DND-41 (cell line): ENCODE measurements at regions not wholly inside any gene's neighbourhood (a gene's known extent, or its start where the extent isn't known, plus 50 kb on each side); places are given as distances from the start of the nearest gene placed in this dataset.
"Not testable (repeated sequence)": the region's sequence is repeated elsewhere in the genome, so short reads cannot be mapped to it uniquely, and the experiment has no call there.

ENCODE experiments used
- ATAC-seq: fragments of 200-7000 bp; cut with Tn5 transposase; 3 replicates; pipeline ENCODE4 v1.9.1; 2021; ENCODE audit warnings: low read depth; ENCODE audit not compliant: insufficient read depth
- DNase-seq: peaks from one replicate; pipeline ENCODE4 v3.0.0-alpha.2; 2020
- H2AFZ ChIP-seq: 2 replicates; pipeline ENCODE4 v1.6.0; 2012; ENCODE audit warnings: low read depth, low read length
- H3K27ac ChIP-seq: 2 replicates; pipeline ENCODE4 v1.5.1; 2012; ENCODE audit warnings: low read length, inconsistent platforms
- H3K27me3 ChIP-seq: fragments of 200-600 bp; sonication (generic); 2 replicates; pipeline ENCODE4 v1.6.0; 2012; ENCODE audit warnings: low read length, mild to moderate bottlenecking, inconsistent platforms; ENCODE audit not compliant: insufficient read depth, poor library complexity
- H3K36me3 ChIP-seq: 2 replicates; pipeline ENCODE4 v1.5.1; 2012; ENCODE audit warnings: low read length, inconsistent platforms; ENCODE audit not compliant: insufficient read depth
- H3K4me1 ChIP-seq: 2 replicates; pipeline ENCODE4 v1.5.1; 2012; ENCODE audit warnings: mild to moderate bottlenecking, low read length; ENCODE audit not compliant: insufficient read depth
- H3K4me2 ChIP-seq: 2 replicates; pipeline ENCODE4 v1.6.0; 2012; ENCODE audit warnings: mild to moderate bottlenecking, moderate library complexity, low read length, inconsistent platforms; ENCODE audit not compliant: insufficient read depth
- H3K4me3 ChIP-seq, 2 experiments: fragments of 200-600 bp in 1 of 2; shearing (Covaris generic) in 1 of 2; 2 replicates each; pipeline ENCODE4 v1.5.1; 2012 to 2016; ENCODE audit warnings: inconsistent platforms in 2 of 2, low read length in 2 of 2, mild to moderate bottlenecking in 2 of 2, low read depth in 1 of 2, moderate library complexity in 1 of 2
- H3K79me2 ChIP-seq: 2 replicates; pipeline ENCODE4 v1.6.0; 2012; ENCODE audit warnings: low read length, inconsistent platforms; ENCODE audit not compliant: insufficient read depth
- H3K9ac ChIP-seq: 2 replicates; pipeline ENCODE4 v1.6.0; 2012; ENCODE audit warnings: low read depth, mild to moderate bottlenecking, inconsistent platforms, low read length, moderate library complexity
- H3K9me3 ChIP-seq: 2 replicates; pipeline ENCODE4 v1.5.1; 2012; ENCODE audit warnings: low read length, moderate library complexity, mild to moderate bottlenecking, inconsistent platforms; ENCODE audit not compliant: insufficient read depth, severe bottlenecking
- H4K20me1 ChIP-seq: 2 replicates; pipeline ENCODE4 v1.6.0; 2012; ENCODE audit warnings: low read length; ENCODE audit not compliant: insufficient read depth
- CTCF ChIP-seq: IDR thresholded peaks from 2 replicates; pipeline ENCODE4 v1.5.1; 2012; ENCODE audit warnings: borderline replicate concordance, low read length, moderate library complexity, mild to moderate bottlenecking; ENCODE audit not compliant: poor library complexity, severe bottlenecking; ENCODE audit errors: extremely low read depth
- EZH2 ChIP-seq: IDR thresholded peaks from 3 replicates; pipeline ENCODE4 v1.6.1; 2012; ENCODE audit warnings: borderline replicate concordance, low read depth, mild to moderate bottlenecking, moderate library complexity, low read length, inconsistent platforms; ENCODE audit not compliant: severe bottlenecking

- DNase-seq, result no peak
- ATAC-seq, result no peak
Observed at GRCh38 chr4:115515366-115515765, 401.9 kb upstream of the NDST4 start.

GRCh38 chr4:115514675-115515074 lies 401.3 kb upstream of the NDST4 start:
- no peaks in the 10 kb centered on the region for H4K20me1 ChIP-seq
- DNase-seq (no peak), ATAC-seq (no peak)
- no peak overlapping the region for H3K4me3 ChIP-seq
- H3K27me3 ChIP-seq, result no peaks in the 10 kb centered on the region
- no peak overlapping the region for H3K4me2 ChIP-seq
- no peak overlapping the region for H3K27ac ChIP-seq
- H3K79me2 ChIP-seq, result no peaks in the 10 kb centered on the region
- H3K36me3 ChIP-seq, result no peaks in the 10 kb centered on the region
- H3K9me3 ChIP-seq, result no peaks in the 10 kb centered on the region
- H2AFZ ChIP-seq, result no peak overlapping the region
- H3K4me1 ChIP-seq, result no peaks in the 10 kb centered on the region
- TF ChIP-seq CTCF (no peak), EZH2 (no peak)
- no peak overlapping the region for H3K9ac ChIP-seq

More at GRCh38 chr4:115515366-115515765, 401.9 kb upstream of the NDST4 start:
- Histone ChIP-seq H3K27me3 (no peaks in the 10 kb centered on the region), H3K9ac (no peak overlapping the region), H3K79me2 (no peaks in the 10 kb centered on the region), H3K4me3 (no peak overlapping the region), H3K4me1 (no peaks in the 10 kb centered on the region), H3K27ac (no peak overlapping the region), H3K9me3 (no peaks in the 10 kb centered on the region), H3K4me2 (no peak overlapping the region), H4K20me1 (no peaks in the 10 kb centered on the region), H3K36me3 (no peaks in the 10 kb centered on the region), H2AFZ (no peak overlapping the region)
- no peak for TF ChIP-seq CTCF
- no peak for TF ChIP-seq EZH2

GRCh38 chr4:115505326-115505725 lies 391.9 kb upstream of the NDST4 start:
- DNase-seq (no peak), ATAC-seq (no peak)
- no peak overlapping the region for H3K9ac ChIP-seq
- H3K36me3 ChIP-seq, result no peaks in the 10 kb centered on the region
- no peak overlapping the region for H3K4me2 ChIP-seq
- H2AFZ ChIP-seq, result no peak overlapping the region
- H4K20me1 ChIP-seq, result no peaks in the 10 kb centered on the region
- H3K4me3 ChIP-seq, result no peak overlapping the region
- H3K27me3 ChIP-seq, result no peaks in the 10 kb centered on the region
- no peaks in the 10 kb centered on the region for H3K9me3 ChIP-seq
- no peak overlapping the region for H3K27ac ChIP-seq
- TF ChIP-seq EZH2 (no peak), CTCF (no peak)
- H3K4me1 ChIP-seq, result no peaks in the 10 kb centered on the region
- no peaks in the 10 kb centered on the region for H3K79me2 ChIP-seq

GRCh38 chr4:115501656-115502055 lies 388.2 kb upstream of the NDST4 start:
- H3K9me3 ChIP-seq, result no peaks in the 10 kb centered on the region
- no peaks in the 10 kb centered on the region for H3K27me3 ChIP-seq
- H3K9ac ChIP-seq, result no peak overlapping the region
- DNase-seq (no peak), ATAC-seq (no peak)
- H3K4me2 ChIP-seq, result no peak overlapping the region
- no peak for TF ChIP-seq CTCF
- no peak for TF ChIP-seq EZH2
- H3K79me2 ChIP-seq, result no peaks in the 10 kb centered on the region
- no peak overlapping the region for H2AFZ ChIP-seq
- H3K4me3 ChIP-seq, result no peak overlapping the region
- no peak overlapping the region for H3K27ac ChIP-seq
- no peaks in the 10 kb centered on the region for H3K4me1 ChIP-seq
- no peaks in the 10 kb centered on the region for H4K20me1 ChIP-seq
- no peaks in the 10 kb centered on the region for H3K36me3 ChIP-seq

GRCh38 chr4:115493770-115494169 lies 380.4 kb upstream of the NDST4 start:
- not testable (repeated sequence) for H3K4me1 ChIP-seq, H3K27ac ChIP-seq, H3K27me3 ChIP-seq, H3K4me3 ChIP-seq, H4K20me1 ChIP-seq, ATAC-seq, DNase-seq, H3K79me2 ChIP-seq, H3K36me3 ChIP-seq, H3K9me3 ChIP-seq, H3K4me2 ChIP-seq, H2AFZ ChIP-seq, H3K9ac ChIP-seq
